GM12892 (cell line): ENCODE measurements at regions not wholly inside any gene's neighbourhood (a gene's known extent, or its start where the extent isn't known, plus 50 kb on each side); places are given as distances from the start of the nearest gene placed in this dataset.

Experiments used
- POLR2A ChIP-seq: IDR thresholded peaks from 2 replicates; pipeline ENCODE4 v1.6.1; 2011; ENCODE audit warnings: low read depth, low read length, control low read depth
- POLR2AphosphoS5 ChIP-seq: IDR thresholded peaks from 2 replicates; pipeline ENCODE4 v1.6.1; 2011; ENCODE audit warnings: low read depth, low read length, control low read depth
- TAF1 ChIP-seq: IDR thresholded peaks from 2 replicates; pipeline ENCODE4 v1.6.1; 2011; ENCODE audit warnings: low read depth, mild to moderate bottlenecking, control low read depth, low read length, borderline replicate concordance

DNA sequence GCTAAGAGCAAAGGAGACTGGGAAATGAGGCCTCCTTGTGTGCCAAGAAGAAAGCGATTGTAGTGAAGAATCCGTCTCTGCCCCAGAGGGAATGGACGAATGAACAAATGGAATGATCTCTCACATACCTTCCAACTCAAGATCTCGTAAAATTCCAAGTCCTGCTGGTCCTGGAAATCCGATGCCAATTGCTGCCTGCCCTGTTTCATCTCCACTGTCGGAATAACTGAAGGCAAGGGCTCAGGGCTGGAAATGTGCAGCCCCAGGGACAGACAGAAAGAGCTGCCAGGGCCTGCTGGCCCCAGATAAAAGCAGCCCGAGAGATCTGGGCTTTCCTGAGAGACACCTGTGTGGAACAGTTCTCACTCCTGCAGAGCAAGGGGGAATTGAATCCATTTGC, 120.9 kb downstream of the MN1 start:
- TF ChIP-seq TAF1 (no peak), POLR2AphosphoS5 (no peak), POLR2A (no peak)
